Transverse colon (tissue), 4 donors: ENCODE measurements at regions not wholly inside any gene's neighbourhood (a gene's known extent, or its start where the extent isn't known, plus 50 kb on each side); places are given as distances from the start of the nearest gene placed in this dataset.

Source experiments
- DNase-seq: peaks from one replicate; pipeline ENCODE4 v3.0.0-alpha.2; 2019
- H3K27ac ChIP-seq, 4 donors: fragments of 200-600 bp; sonication (generic); 2 replicates each; pipeline ENCODE4 v1.5.1; 2016 to 2018; ENCODE audit warnings: inconsistent platforms in 4 of 4
- H3K27me3 ChIP-seq: fragments of 200-600 bp; sonication (generic); 2 replicates; pipeline ENCODE4 v1.5.1; 2017; ENCODE audit warnings: inconsistent platforms
- H3K36me3 ChIP-seq, 4 donors: fragments of 200-600 bp; sonication (generic); 2 replicates each; pipeline ENCODE4 v1.5.1; 2017 to 2019; ENCODE audit warnings: inconsistent platforms in 4 of 4
- H3K4me1 ChIP-seq, 4 donors: fragments of 200-600 bp; sonication (generic); 2 replicates each; pipeline ENCODE4 v1.5.1; 2017 to 2020; ENCODE audit warnings: inconsistent platforms in 4 of 4
- H3K4me3 ChIP-seq, 4 donors: fragments of 200-600 bp; sonication (generic); 1 replicate in 1 of 4; 2 replicates in 3 of 4; pipeline versions ENCODE4 v1.5.1 to v1.6.1; 2017 to 2019; ENCODE audit warnings: inconsistent platforms in 4 of 4
- H3K9me3 ChIP-seq, 2 donors: fragments of 200-600 bp; sonication (generic); 2 replicates each; pipeline ENCODE4 v1.5.1; 2017 to 2019; ENCODE audit warnings: inconsistent platforms in 2 of 2
- CTCF ChIP-seq, 5 experiments: fragments of 200-600 bp in 3 of 5; fragments of 450-650 bp in 2 of 5; sonication (generic) in 3 of 5; IDR thresholded peaks; 1 replicate in 2 of 5; 2 replicates in 3 of 5; pipeline ENCODE4 v1.5.1; 2016 to 2017; ENCODE audit warnings: antibody characterized with exemption in 5 of 5, inconsistent platforms in 3 of 5, mild to moderate bottlenecking in 2 of 5, moderate library complexity in 1 of 5
- EP300 ChIP-seq: sonication (generic); formaldehyde crosslinking; IDR thresholded peaks from one replicate; pipeline ENCODE4 v1.6.1; 2017; ENCODE audit warnings: antibody characterized with exemption, low read depth
- POLR2A ChIP-seq: fragments of 450-650 bp; IDR thresholded peaks from one replicate; pipeline ENCODE4 v1.6.1; 2016; ENCODE audit warnings: antibody characterized with exemption, mild to moderate bottlenecking, moderate library complexity
- POLR2AphosphoS5 ChIP-seq, 3 donors: sonication (generic); formaldehyde crosslinking; IDR thresholded peaks; one replicate each; pipeline ENCODE4 v1.6.1; 2016; ENCODE audit warnings: antibody characterized with exemption in 3 of 3
- WGBS, 2 donors: methylation state at CpG; one replicate each; pipeline ENCODE4 v1.1.5; 2018; ENCODE audit warnings: low coverage in 1 of 2; 5-methylcytosine and 5-hydroxymethylcytosine counted together
- in situ Hi-C, 4 donors: fragments of 200-750 bp; cut with MboI; loops; one replicate each; pipeline versions ENCODE4 v1.15.0 to v1.15.1; 2017; ENCODE audit warnings: low sequenced_read_pairs in 3 of 4, low pct_ligation_motif_present in 1 of 4, low pct_unique_long_range_greater_than_20kb in 1 of 4
- intact Hi-C: fragments of 100-400 bp; cut with DNase I; formaldehyde crosslinking; loops from one replicate; pipeline ENCODE4 v1.15.1; 2023; ENCODE audit warnings: low total_unique reads

- TF ChIP-seq POLR2A: no peak
- TF ChIP-seq POLR2AphosphoS5 (IDR thresholded peaks at IDR 0.05): no peak
- TF ChIP-seq EP300: no peak
- TF ChIP-seq CTCF (IDR thresholded peaks at IDR 0.05): no peak
- no peak overlapping the region for H3K27ac ChIP-seq
- in situ Hi-C loops: no loop called here
- intact Hi-C loops: no loop called here
- WGBS, 2 donors: 52 to 59% methylated on average over 6 of the region's 6 CpGs
- H3K27me3 ChIP-seq: no peaks in the 10 kb centered on the region
- H3K4me1 ChIP-seq: peaks cover 0 to 6% (median 2%) of the 10 kb centered on the region in 4 donors
- no peaks in the 10 kb centered on the region for H3K9me3 ChIP-seq
- no peaks in the 10 kb centered on the region for H3K36me3 ChIP-seq
- H3K4me3 ChIP-seq: no peak overlapping the region
- DNase-seq: no peak
Observed at GRCh38 chr1:81308191-81308590, 492.5 kb upstream of the ADGRL2 start.

GRCh38 chr1:81307786-81308185 is 492.9 kb upstream of the ADGRL2 start:
- in situ Hi-C loops (no loop called here), intact Hi-C loops (no loop called here)
- H3K4me3 ChIP-seq: no peak overlapping the region
- no peaks in the 10 kb centered on the region for H3K27me3 ChIP-seq
- H3K4me1 ChIP-seq: peaks cover 0 to 6% (median 2%) of the 10 kb centered on the region in 4 donors
- H3K9me3 ChIP-seq: no peaks in the 10 kb centered on the region
- WGBS, 2 donors: 36 to 54% methylated on average over 5 of the region's 5 CpGs
- no peak overlapping the region for H3K27ac ChIP-seq
- no peak for DNase-seq
- no peaks in the 10 kb centered on the region for H3K36me3 ChIP-seq
- no peak for TF ChIP-seq EP300
- no peak for TF ChIP-seq POLR2AphosphoS5 (IDR thresholded peaks at IDR 0.05)
- TF ChIP-seq CTCF (IDR thresholded peaks at IDR 0.05): no peak
- TF ChIP-seq POLR2A: no peak

- Histone ChIP-seq H3K27ac (no peak overlapping the region), H3K9me3 (no peaks in the 10 kb centered on the region), H3K27me3 (no peaks in the 10 kb centered on the region), H3K4me3 (peak overlapping the region in 3 of 4 donors; percentile 32 to 60 (median 41)), H3K4me1 (peaks cover 0 to 6% (median 2%) of the 10 kb centered on the region in 4 donors), H3K36me3 (no peaks in the 10 kb centered on the region)
- 1% methylated on average over 7 of the region's 7 CpGs for WGBS, 2 donors
- no peak for DNase-seq
- no peak for TF ChIP-seq POLR2A
- peak; percentile 19 to 40 (median 35) for TF ChIP-seq CTCF (IDR thresholded peaks at IDR 0.05)
- TF ChIP-seq EP300: no peak
- no peak for TF ChIP-seq POLR2AphosphoS5 (IDR thresholded peaks at IDR 0.05)
- in situ Hi-C loops: no loop called here
- intact Hi-C loops: no loop called here
Observed at GRCh38 chr1:81305997-81306452, 494.7 kb upstream of the ADGRL2 start.

GRCh38 chr1:81304187-81304586 is 496.5 kb upstream of the ADGRL2 start:
- Histone ChIP-seq H3K4me3 (no peak overlapping the region), H3K27ac (no peak overlapping the region), H3K27me3 (no peaks in the 10 kb centered on the region), H3K9me3 (no peaks in the 10 kb centered on the region), H3K36me3 (no peaks in the 10 kb centered on the region), H3K4me1 (peaks cover 0 to 6% (median 2%) of the 10 kb centered on the region in 4 donors)
- in situ Hi-C loops: no loop called here
- TF ChIP-seq CTCF (IDR thresholded peaks at IDR 0.05): no peak
- TF ChIP-seq EP300: no peak
- no peak for TF ChIP-seq POLR2AphosphoS5 (IDR thresholded peaks at IDR 0.05)
- no peak for TF ChIP-seq POLR2A
- DNase-seq: no peak
- intact Hi-C loops: no loop called here
